ENCODE measurements at regions not wholly inside any gene's neighbourhood (a gene's known extent, or its start where the extent isn't known, plus 50 kb on each side); places are given as distances from the start of the nearest gene placed in this dataset.

- TF ChIP-seq CBX2 (IDR thresholded peaks at IDR 0.05; ENCODE audit: low read depth, low read length) (no peak), CBX2 (CRISPR knock-in tag; IDR thresholded peaks at IDR 0.05; ENCODE audit: low read depth) (no peak), KAT8 (CRISPR knock-in tag; IDR thresholded peaks at IDR 0.05) (no peak), ZNF44 (CRISPR knock-in tag; IDR thresholded peaks at IDR 0.05) (no peak), ESRRA (CRISPR knock-in tag; IDR thresholded peaks at IDR 0.05; ENCODE audit: low read depth) (no peak), ZHX1 (CRISPR knock-in tag; IDR thresholded peaks at IDR 0.05; ENCODE audit: low read depth) (no peak), ZNF770 (CRISPR knock-in tag; IDR thresholded peaks at IDR 0.05) (no peak), ZNF382 (CRISPR knock-in tag; IDR thresholded peaks at IDR 0.05; ENCODE audit: borderline replicate concordance) (no peak), DMTF1 (CRISPR knock-in tag; IDR thresholded peaks at IDR 0.05) (no peak), IRX3 (CRISPR knock-in tag; IDR thresholded peaks at IDR 0.05; ENCODE audit: borderline replicate concordance, low read depth) (no peak), KLF9 (CRISPR knock-in tag; IDR thresholded peaks at IDR 0.05; ENCODE audit: low read depth) (no peak), YEATS4 (CRISPR knock-in tag; IDR thresholded peaks at IDR 0.05; ENCODE audit: borderline replicate concordance) (no peak), ELK4 (CRISPR knock-in tag; IDR thresholded peaks at IDR 0.05; ENCODE audit: borderline replicate concordance) (no peak)
Observed at GRCh38 chr3:64306745-64307144, 81.5 kb upstream of the PRICKLE2 start (continued).

All from HepG2 (cell line).